HG03442 (cell line): ENCODE measurements at regions not wholly inside any gene's neighbourhood (a gene's known extent, or its start where the extent isn't known, plus 50 kb on each side); places are given as distances from the start of the nearest gene placed in this dataset.

ENCODE experiments used
- ATAC-seq: cut with Tn5 transposase; IDR thresholded peaks from one replicate; pipeline ENCODE4 v1.9.1; 2021; ENCODE audit warnings: mild to moderate bottlenecking, moderate library complexity; ENCODE audit not compliant: unreplicated experiment

GRCh38 chr4:29005838-29006237 lies 1714.3 kb upstream of the PCDH7 start:
- no peak for ATAC-seq

GRCh38 chr4:29009908-29010307 lies 1710.3 kb upstream of the PCDH7 start:
- no peak for ATAC-seq

GRCh38 chr4:29013341-29013740 lies 1706.8 kb upstream of the PCDH7 start:
- ATAC-seq = no peak

GRCh38 chr4:29014555-29014954 lies 1705.6 kb upstream of the PCDH7 start:
- no peak for ATAC-seq

- ATAC-seq = no peak
Measured at GRCh38 chr4:29033703-29034102, 1686.5 kb upstream of the PCDH7 start.

- no peak for ATAC-seq
Measured at GRCh38 chr4:29037501-29037900, 1682.7 kb upstream of the PCDH7 start.

- ATAC-seq = no peak
Measured at GRCh38 chr4:29043411-29043810, 1676.8 kb upstream of the PCDH7 start.

GRCh38 chr4:29046186-29046585 lies 1674.0 kb upstream of the PCDH7 start:
- ATAC-seq = no peak

- ATAC-seq = no peak
Measured at GRCh38 chr4:29046781-29047180, 1673.4 kb upstream of the PCDH7 start.

- ATAC-seq = no peak
Measured at GRCh38 chr4:29047341-29048041, 1672.7 kb upstream of the PCDH7 start.

- ATAC-seq = no peak
Measured at GRCh38 chr4:29051381-29051965, 1668.7 kb upstream of the PCDH7 start.

- ATAC-seq = no peak
Measured at GRCh38 chr4:29052266-29052665, 1667.9 kb upstream of the PCDH7 start.

GRCh38 chr4:29058531-29058930 lies 1661.6 kb upstream of the PCDH7 start:
- no peak for ATAC-seq

GRCh38 chr4:29066861-29067260 lies 1653.3 kb upstream of the PCDH7 start:
- ATAC-seq = no peak

- no peak for ATAC-seq
Measured at GRCh38 chr4:29073571-29073970, 1646.6 kb upstream of the PCDH7 start.

GRCh38 chr4:29075366-29075765 lies 1644.8 kb upstream of the PCDH7 start:
- no peak for ATAC-seq

- no peak for ATAC-seq
Measured at GRCh38 chr4:29079260-29079659, 1640.9 kb upstream of the PCDH7 start.

GRCh38 chr4:29081234-29081955 lies 1638.8 kb upstream of the PCDH7 start:
- ATAC-seq = no peak

- ATAC-seq = no peak
Measured at GRCh38 chr4:29082684-29083083, 1637.5 kb upstream of the PCDH7 start.

- ATAC-seq = no peak
Measured at GRCh38 chr4:29085748-29086147, 1634.4 kb upstream of the PCDH7 start.

- no peak for ATAC-seq
Measured at GRCh38 chr4:29104694-29105093, 1615.5 kb upstream of the PCDH7 start.

GRCh38 chr4:29113960-29114359 lies 1606.2 kb upstream of the PCDH7 start:
- ATAC-seq = no peak
